GM12878 (cell line): ENCODE measurements at regions not wholly inside any gene's neighbourhood (a gene's known extent, or its start where the extent isn't known, plus 50 kb on each side); places are given as distances from the start of the nearest gene placed in this dataset.

ENCODE experiments used
- BCLAF1 ChIP-seq: fragments of 450-650 bp; IDR thresholded peaks from 2 replicates; pipeline ENCODE4 v1.6.1; 2017; ENCODE audit warnings: antibody characterized with exemption, mild to moderate bottlenecking, moderate library complexity
- CREB1 ChIP-seq: IDR thresholded peaks from 2 replicates; pipeline ENCODE4 v1.6.1; 2012; ENCODE audit warnings: low read depth, mild to moderate bottlenecking, inconsistent platforms
- EZH2 ChIP-seq: IDR thresholded peaks from 2 replicates; pipeline ENCODE4 v1.6.1; 2012; ENCODE audit warnings: low read depth, mild to moderate bottlenecking, control low read depth, inconsistent platforms, low read length, borderline replicate concordance; ENCODE audit not compliant: control insufficient read depth
- MXI1 ChIP-seq: fragments of 150-350 bp; IDR thresholded peaks from 2 replicates; pipeline ENCODE4 v1.6.1; 2011; ENCODE audit warnings: low read depth, mild to moderate bottlenecking, inconsistent platforms, low read length, improper control_type of control experiment
- NFIC ChIP-seq: IDR thresholded peaks from 2 replicates; pipeline ENCODE4 v1.6.1; 2012; ENCODE audit warnings: low read depth, mild to moderate bottlenecking, inconsistent platforms, low read length, moderate library complexity
- SIN3A ChIP-seq: IDR thresholded peaks from 2 replicates; pipeline ENCODE4 v1.6.1; 2012; ENCODE audit warnings: low read depth, low read length, improper control_type of control experiment
- SMC3 ChIP-seq: IDR thresholded peaks from 2 replicates; pipeline ENCODE4 v1.6.1; 2011; ENCODE audit warnings: low read length, improper control_type of control experiment, borderline replicate concordance
- TARDBP ChIP-seq: IDR thresholded peaks from 2 replicates; pipeline ENCODE4 v1.6.1; 2016; ENCODE audit warnings: borderline replicate concordance
- ZBTB33 ChIP-seq: fragments of 450-650 bp; IDR thresholded peaks from 2 replicates; pipeline ENCODE4 v1.6.1; 2017; ENCODE audit warnings: mild to moderate bottlenecking

DNA sequence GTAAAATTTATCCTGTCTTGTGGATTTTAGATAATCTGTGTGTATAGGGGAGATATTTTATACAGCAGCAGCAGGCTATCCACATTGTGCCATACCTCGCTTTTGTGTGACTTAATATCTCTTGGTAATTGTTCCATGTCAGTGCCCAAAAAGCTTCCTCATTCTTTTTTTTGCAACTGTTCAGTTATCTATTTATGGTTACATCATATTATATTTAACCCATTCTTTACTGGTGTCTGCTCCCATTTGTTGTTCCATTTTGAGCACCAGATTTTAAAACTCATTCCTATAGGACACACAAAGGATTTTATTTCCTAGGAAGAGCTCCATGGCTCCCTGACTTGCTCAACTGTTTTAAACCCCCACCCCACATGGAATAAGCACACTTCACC lies 86.3 kb upstream of the RASGRP1 start:
- TF ChIP-seq SMC3, result no peak
- peak; percentile 16; the same call in 1 of the 2 replicates for TF ChIP-seq NFIC
- no peak for TF ChIP-seq MXI1
- no peak for TF ChIP-seq BCLAF1
- no peak for TF ChIP-seq ZBTB33
- TF ChIP-seq CREB1, result no peak
- no peak for TF ChIP-seq SIN3A
- TF ChIP-seq TARDBP, result no peak
- TF ChIP-seq EZH2, result no peak
